C4-2B (cell line): ENCODE measurements at regions not wholly inside any gene's neighbourhood (a gene's known extent, or its start where the extent isn't known, plus 50 kb on each side); places are given as distances from the start of the nearest gene placed in this dataset.

ENCODE experiments used
- H3K27ac ChIP-seq: fragments of 450-650 bp; 2 replicates; pipeline ENCODE4 v1.5.1; 2017
- ZFX ChIP-seq: fragments of 450-650 bp; IDR thresholded peaks from 2 replicates; pipeline ENCODE4 v1.6.1; 2017
- TF ChIP-seq, protein P1 (sequence below): fragments of 450-650 bp; conservative IDR thresholded peaks from 2 replicates; pipeline ENCODE4 v1.5.1; 2017; ENCODE audit warnings: mild to moderate bottlenecking

GRCh38 chr17:73703917-73704316, 59.7 kb upstream of the SDK2 start:
- TF ChIP-seq, protein P1, sequence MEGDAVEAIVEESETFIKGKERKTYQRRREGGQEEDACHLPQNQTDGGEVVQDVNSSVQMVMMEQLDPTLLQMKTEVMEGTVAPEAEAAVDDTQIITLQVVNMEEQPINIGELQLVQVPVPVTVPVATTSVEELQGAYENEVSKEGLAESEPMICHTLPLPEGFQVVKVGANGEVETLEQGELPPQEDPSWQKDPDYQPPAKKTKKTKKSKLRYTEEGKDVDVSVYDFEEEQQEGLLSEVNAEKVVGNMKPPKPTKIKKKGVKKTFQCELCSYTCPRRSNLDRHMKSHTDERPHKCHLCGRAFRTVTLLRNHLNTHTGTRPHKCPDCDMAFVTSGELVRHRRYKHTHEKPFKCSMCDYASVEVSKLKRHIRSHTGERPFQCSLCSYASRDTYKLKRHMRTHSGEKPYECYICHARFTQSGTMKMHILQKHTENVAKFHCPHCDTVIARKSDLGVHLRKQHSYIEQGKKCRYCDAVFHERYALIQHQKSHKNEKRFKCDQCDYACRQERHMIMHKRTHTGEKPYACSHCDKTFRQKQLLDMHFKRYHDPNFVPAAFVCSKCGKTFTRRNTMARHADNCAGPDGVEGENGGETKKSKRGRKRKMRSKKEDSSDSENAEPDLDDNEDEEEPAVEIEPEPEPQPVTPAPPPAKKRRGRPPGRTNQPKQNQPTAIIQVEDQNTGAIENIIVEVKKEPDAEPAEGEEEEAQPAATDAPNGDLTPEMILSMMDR: no peak
- no peak for TF ChIP-seq ZFX
- H3K27ac ChIP-seq: no peak overlapping the region

- H3K27ac ChIP-seq: no peak overlapping the region
- TF ChIP-seq ZFX: no peak
- TF ChIP-seq, protein P1: no peak
These were observed 61.3 kb upstream of the SDK2 start for GRCh38 chr17:73705594-73705993.

DNA sequence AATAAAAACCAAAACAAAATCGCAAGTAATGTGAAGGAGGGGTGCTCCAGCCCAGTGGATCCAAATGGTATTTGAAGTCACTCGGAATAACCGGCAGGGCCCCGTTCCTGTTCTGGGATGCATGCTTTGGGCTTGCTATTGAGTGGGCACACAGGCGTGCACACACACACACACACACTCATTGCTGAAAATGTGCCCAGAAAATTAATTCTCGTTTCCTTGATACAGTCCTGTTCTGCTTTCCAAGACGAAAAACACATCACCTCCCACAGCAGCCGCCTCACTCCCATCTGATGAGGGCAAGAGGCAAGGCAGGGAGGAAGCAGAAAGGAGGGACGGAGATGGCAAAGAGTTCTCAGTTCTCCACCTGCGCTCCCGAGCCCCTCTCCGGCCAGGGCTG, 62.2 kb upstream of the SDK2 start:
- TF ChIP-seq ZFX: no peak
- TF ChIP-seq, protein P1: no peak
- no peak overlapping the region for H3K27ac ChIP-seq

DNA sequence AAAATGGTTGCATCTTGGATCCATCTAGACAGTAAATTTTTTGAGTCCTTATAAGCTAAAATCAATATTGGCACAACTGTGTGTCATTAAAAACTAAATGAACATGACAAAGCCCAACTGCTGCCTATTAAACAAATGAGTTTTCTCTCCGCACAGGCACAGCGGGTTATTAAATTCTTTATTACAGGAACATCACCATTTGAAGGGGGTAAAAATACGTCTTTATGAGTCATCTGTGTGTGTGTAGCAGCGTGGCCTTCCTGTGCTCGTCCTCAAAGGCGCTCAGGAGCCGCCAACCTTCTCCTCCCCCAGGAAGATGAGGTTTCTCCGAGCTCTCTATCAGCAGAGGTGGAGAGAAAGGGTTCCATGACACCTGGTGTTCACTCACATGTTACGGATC, 62.6 kb upstream of the SDK2 start:
- H3K27ac ChIP-seq: no peak overlapping the region
- no peak for TF ChIP-seq ZFX
- TF ChIP-seq, protein P1: no peak

DNA sequence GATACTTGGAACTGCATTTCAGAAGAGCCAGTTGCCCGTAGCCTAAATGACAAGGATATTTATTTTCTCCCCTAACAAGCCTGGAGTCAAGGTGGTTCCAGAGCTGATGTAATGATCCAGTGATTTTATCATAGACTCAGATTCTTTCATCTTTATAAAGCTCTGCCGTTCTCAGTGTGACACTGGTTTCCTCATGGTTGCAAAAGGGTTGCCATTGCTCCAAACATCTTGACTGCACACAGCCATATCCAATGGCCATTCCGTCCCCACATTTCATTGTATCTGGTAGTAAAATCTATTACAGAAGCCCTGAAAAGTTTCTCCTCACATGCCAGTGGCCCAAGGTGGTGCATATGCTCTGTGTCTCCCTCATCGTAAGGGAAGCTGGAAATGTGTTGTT, 63.1 kb upstream of the SDK2 start:
- no peak overlapping the region for H3K27ac ChIP-seq
- no peak for TF ChIP-seq ZFX
- TF ChIP-seq, protein P1: no peak

- no peak overlapping the region for H3K27ac ChIP-seq
- no peak for TF ChIP-seq ZFX
- TF ChIP-seq, protein P1: peak; percentile 91
These were observed 65.9 kb upstream of the SDK2 start for GRCh38 chr17:73710095-73710592.

GRCh38 chr17:73711184-73711583, 66.9 kb upstream of the SDK2 start:
- TF ChIP-seq, protein P1: no peak
- TF ChIP-seq ZFX: no peak
- H3K27ac ChIP-seq: no peak overlapping the region
